Mesenchymal stem cell (in vitro differentiated cells and primary cell): ENCODE measurements at regions not wholly inside any gene's neighbourhood (a gene's known extent, or its start where the extent isn't known, plus 50 kb on each side); places are given as distances from the start of the nearest gene placed in this dataset.
A peak's percentile ranks its signal among the peaks of the same experiment; 100 is the strongest.

Experiments
- DNase-seq: peaks from one replicate; pipeline ENCODE4 v3.0.0-alpha.2; 2013
- H2AFZ ChIP-seq: one replicate; pipeline ENCODE4 v1.6.1; 2013; ENCODE audit warnings: low read depth, mild to moderate bottlenecking, control low read depth, inconsistent platforms, low read length, moderate library complexity
- H2AK5ac ChIP-seq: 2 replicates; pipeline ENCODE4 v1.6.1; 2013; ENCODE audit warnings: low read length, moderate library complexity, mild to moderate bottlenecking, inconsistent platforms; ENCODE audit not compliant: severe bottlenecking
- H2BK120ac ChIP-seq: one replicate; pipeline ENCODE4 v1.6.1; 2013; ENCODE audit warnings: low read depth, mild to moderate bottlenecking, inconsistent platforms, low read length, moderate library complexity
- H2BK12ac ChIP-seq, 2 experiments: one replicate each; pipeline ENCODE4 v1.6.1; 2013; ENCODE audit warnings: inconsistent platforms in 2 of 2, low read length in 2 of 2, mild to moderate bottlenecking in 2 of 2, moderate library complexity in 2 of 2, control low read depth in 1 of 2
- H2BK15ac ChIP-seq: one replicate; pipeline ENCODE4 v1.6.1; 2013; ENCODE audit warnings: mild to moderate bottlenecking, low read depth, inconsistent platforms; ENCODE audit not compliant: poor library complexity, severe bottlenecking
- H2BK5ac ChIP-seq: 2 replicates; pipeline ENCODE4 v1.6.1; 2013; ENCODE audit warnings: low read depth, mild to moderate bottlenecking, low read length, control low read depth, inconsistent platforms; ENCODE audit not compliant: poor library complexity, severe bottlenecking
- H3K14ac ChIP-seq, 2 experiments: one replicate each; pipeline ENCODE4 v1.6.1; 2013; ENCODE audit warnings: inconsistent platforms in 2 of 2, low read length in 2 of 2, control low read depth in 1 of 2, mild to moderate bottlenecking in 1 of 2, moderate library complexity in 1 of 2
- H3K18ac ChIP-seq, 2 experiments: one replicate each; pipeline ENCODE4 v1.6.1; 2013; ENCODE audit warnings: inconsistent platforms in 2 of 2, low read length in 2 of 2, control low read depth in 1 of 2, low read depth in 1 of 2, mild to moderate bottlenecking in 1 of 2
- H3K23ac ChIP-seq, 2 experiments: one replicate each; pipeline ENCODE4 v1.6.1; 2013; ENCODE audit warnings: inconsistent platforms in 2 of 2, low read length in 2 of 2, mild to moderate bottlenecking in 2 of 2, moderate library complexity in 2 of 2, control low read depth in 1 of 2
- H3K27ac ChIP-seq: 2 replicates; pipeline ENCODE4 v1.5.1; 2013; ENCODE audit warnings: mild to moderate bottlenecking, moderate library complexity, low read length, control low read depth, inconsistent platforms; ENCODE audit not compliant: poor library complexity, severe bottlenecking
- H3K27me3 ChIP-seq, 2 experiments: 2 replicates each; pipeline versions ENCODE4 v1.6.1 to v1.7.0; 2013; ENCODE audit warnings: low read length in 2 of 2, mild to moderate bottlenecking in 2 of 2, moderate library complexity in 2 of 2, control low read depth in 1 of 2, inconsistent platforms in 1 of 2; ENCODE audit not compliant: control insufficient read depth in 1 of 2, insufficient read depth in 1 of 2
- H3K36me3 ChIP-seq, 2 experiments: 2 replicates each; pipeline versions ENCODE4 v1.6.1 to v1.7.0; 2013; ENCODE audit warnings: low read length in 2 of 2, control low read depth in 1 of 2, inconsistent platforms in 1 of 2, low read depth in 1 of 2, mild to moderate bottlenecking in 1 of 2; ENCODE audit not compliant: insufficient read depth in 2 of 2, control insufficient read depth in 1 of 2
- H3K4ac ChIP-seq, 2 experiments: one replicate each; pipeline ENCODE4 v1.6.1; 2013; ENCODE audit warnings: inconsistent platforms in 2 of 2, low read length in 2 of 2, mild to moderate bottlenecking in 2 of 2, moderate library complexity in 2 of 2, control low read depth in 1 of 2, low read depth in 1 of 2
- H3K4me1 ChIP-seq: 2 replicates; pipeline ENCODE4 v1.6.1; 2013; ENCODE audit warnings: low read depth, low read length, control low read depth; ENCODE audit not compliant: control insufficient read depth, insufficient read depth
- H3K4me2 ChIP-seq: 2 replicates; pipeline ENCODE4 v1.6.1; 2013; ENCODE audit warnings: low read length, mild to moderate bottlenecking, inconsistent platforms; ENCODE audit not compliant: poor library complexity, severe bottlenecking
- H3K4me3 ChIP-seq, 2 experiments: 2 replicates each; pipeline versions ENCODE4 v1.5.1 to v1.7.0; 2013; ENCODE audit warnings: low read length in 2 of 2, mild to moderate bottlenecking in 2 of 2, control low read depth in 1 of 2, low read depth in 1 of 2; ENCODE audit not compliant: insufficient read depth in 1 of 2
- H3K79me1 ChIP-seq: replicated peaks from 2 replicates; pipeline ENCODE4 v1.6.1; 2013; ENCODE audit warnings: mild to moderate bottlenecking, control low read depth, low read length, inconsistent platforms; ENCODE audit not compliant: poor library complexity, severe bottlenecking
- H3K9ac ChIP-seq: 2 replicates; pipeline ENCODE4 v1.7.0; 2013; ENCODE audit warnings: mild to moderate bottlenecking, low read length, moderate library complexity
- H3K9me3 ChIP-seq: 2 replicates; pipeline ENCODE4 v1.7.0; 2013; ENCODE audit warnings: mild to moderate bottlenecking, low read length; ENCODE audit not compliant: control insufficient read depth
- H4K8ac ChIP-seq: one replicate; pipeline ENCODE4 v1.6.1; 2013; ENCODE audit warnings: inconsistent platforms, mild to moderate bottlenecking, low read length, moderate library complexity
- H4K91ac ChIP-seq: one replicate; pipeline ENCODE4 v1.6.1; 2013; ENCODE audit warnings: mild to moderate bottlenecking, low read length, inconsistent platforms
- WGBS: methylation state at CpG from one replicate; pipeline ENCODE4 v1.1.7; 2013; ENCODE audit warnings: mixed read lengths; 5-methylcytosine and 5-hydroxymethylcytosine counted together

DNA sequence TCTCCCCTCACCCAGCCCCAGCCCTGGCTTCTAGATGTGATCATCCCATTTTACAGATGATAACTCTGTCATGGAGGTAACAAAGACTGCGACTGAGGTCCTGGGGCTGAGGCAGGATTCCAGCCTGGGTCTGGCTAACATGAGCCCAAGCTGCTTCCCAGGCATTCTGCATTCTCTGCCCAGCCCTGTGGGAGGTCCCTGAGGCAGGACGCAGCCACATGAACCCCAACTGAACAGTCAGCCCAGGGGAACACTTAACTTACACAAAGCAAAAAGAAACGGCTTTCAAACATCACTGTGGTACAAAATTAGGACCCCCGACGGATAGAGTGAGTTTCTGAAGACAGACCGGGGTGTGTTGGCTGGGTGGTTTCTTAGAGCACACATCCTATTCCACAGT, 135.3 kb downstream of the ACKR3 start:
- no peak overlapping the region for H3K14ac ChIP-seq
- H4K8ac ChIP-seq = no peak overlapping the region
- no peaks in the 10 kb centered on the region for H3K9me3 ChIP-seq
- H3K27me3 ChIP-seq = no peaks in the 10 kb centered on the region
- no peak overlapping the region for H2BK15ac ChIP-seq
- H3K18ac ChIP-seq = no peak overlapping the region
- no peak overlapping the region for H2BK120ac ChIP-seq
- H3K36me3 ChIP-seq = no peaks in the 10 kb centered on the region
- no peak overlapping the region for H3K4me2 ChIP-seq
- no peak overlapping the region for H2AK5ac ChIP-seq
- H3K4me3 ChIP-seq = no peak overlapping the region
- WGBS = 95% methylated on average over 6 of the region's 6 CpGs
- no peak overlapping the region for H3K4ac ChIP-seq
- H2AFZ ChIP-seq = no peak overlapping the region
- no peak overlapping the region for H3K9ac ChIP-seq
- no peaks in the 10 kb centered on the region for H3K79me1 ChIP-seq
- H4K91ac ChIP-seq = no peak overlapping the region
- H3K4me1 ChIP-seq = peaks cover 1% of the 10 kb centered on the region
- no peak overlapping the region for H2BK12ac ChIP-seq
- no peak for DNase-seq
- H2BK5ac ChIP-seq = no peak overlapping the region
- no peak overlapping the region for H3K23ac ChIP-seq
- no peak overlapping the region for H3K27ac ChIP-seq

DNA sequence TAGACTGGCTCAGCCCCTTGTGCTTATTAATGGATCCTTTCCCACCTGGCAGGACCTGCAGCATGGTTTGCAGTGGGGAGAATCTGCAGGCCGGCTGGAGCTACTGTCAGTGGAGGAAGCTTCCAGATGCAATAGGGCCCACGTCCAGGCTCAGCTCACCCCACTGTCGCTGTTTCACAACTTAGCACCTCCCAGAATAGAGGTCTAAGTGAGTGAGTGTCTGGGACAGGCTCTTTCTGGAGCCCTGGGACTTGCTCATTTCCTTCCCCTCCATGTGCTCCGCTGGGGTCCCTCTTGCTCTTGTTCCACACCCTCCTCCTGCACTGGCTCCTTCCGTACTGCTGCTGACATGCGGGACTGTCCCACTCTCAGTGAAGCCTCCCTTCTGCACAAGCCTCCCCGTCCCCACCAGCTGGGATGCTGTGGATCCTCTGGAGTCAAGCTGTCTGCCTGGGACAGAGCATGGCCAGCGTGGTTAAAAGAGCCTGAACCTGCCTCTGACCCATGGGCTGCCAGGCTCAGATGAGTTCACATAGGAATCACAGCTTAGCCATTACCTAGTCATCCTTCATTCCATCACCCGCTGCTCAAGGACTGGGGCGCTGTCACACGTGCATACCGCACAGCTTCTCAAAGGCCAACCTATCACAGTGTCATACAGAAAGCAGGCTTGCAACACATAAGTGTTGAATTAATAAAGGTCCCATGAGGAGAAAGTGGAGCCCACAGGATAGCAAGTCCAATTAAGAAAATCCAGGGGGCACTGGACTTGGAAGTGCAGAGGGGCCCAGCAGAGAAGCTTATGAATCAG, 135.9 kb downstream of the ACKR3 start:
- no peak overlapping the region for H2AFZ ChIP-seq
- no peak overlapping the region for H2AK5ac ChIP-seq
- 83% methylated on average over 10 of the region's 12 CpGs for WGBS
- H4K8ac ChIP-seq = no peak overlapping the region
- H3K4me2 ChIP-seq = no peak overlapping the region
- H3K27me3 ChIP-seq = no peaks in the 10 kb centered on the region
- H2BK120ac ChIP-seq = no peak overlapping the region
- no peak overlapping the region for H2BK15ac ChIP-seq
- DNase-seq = no peak
- H2BK5ac ChIP-seq = no peak overlapping the region
- no peak overlapping the region for H3K18ac ChIP-seq
- peaks cover 1% of the 10 kb centered on the region for H3K4me1 ChIP-seq
- H3K27ac ChIP-seq = no peak overlapping the region
- H3K9me3 ChIP-seq = no peaks in the 10 kb centered on the region
- H3K9ac ChIP-seq = no peak overlapping the region
- H3K4ac ChIP-seq = no peak overlapping the region
- no peak overlapping the region for H3K4me3 ChIP-seq
- no peak overlapping the region for H2BK12ac ChIP-seq
- peak overlapping the region in 1 of 2 experiments; percentile 49 for H3K14ac ChIP-seq
- no peaks in the 10 kb centered on the region for H3K79me1 ChIP-seq
- H3K36me3 ChIP-seq = no peaks in the 10 kb centered on the region
- no peak overlapping the region for H4K91ac ChIP-seq
- no peak overlapping the region for H3K23ac ChIP-seq

DNA sequence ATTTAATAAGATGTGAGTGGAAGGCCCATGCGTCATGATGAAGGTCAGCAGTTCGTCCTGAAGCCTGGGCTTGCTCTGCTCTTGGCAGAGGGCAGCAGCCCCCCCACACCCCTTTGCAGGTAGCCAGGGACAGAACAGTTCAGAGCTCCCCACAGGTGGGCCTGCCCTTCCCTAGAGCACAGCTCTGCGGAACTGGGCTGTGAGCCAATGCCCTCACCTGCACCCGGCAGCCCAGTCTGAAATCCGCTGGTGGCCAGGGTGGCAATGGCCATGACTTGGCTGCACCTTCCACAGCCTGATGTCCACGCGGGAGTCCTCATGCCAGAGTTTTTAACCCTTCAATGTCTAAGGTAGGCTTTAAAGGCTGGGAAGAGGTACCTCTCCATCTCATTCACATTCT, 136.7 kb downstream of the ACKR3 start:
- Histone ChIP-seq H2BK12ac (no peak overlapping the region), H4K91ac (no peak overlapping the region), H3K4me1 (peaks cover 1% of the 10 kb centered on the region), H2BK5ac (no peak overlapping the region), H3K79me1 (no peaks in the 10 kb centered on the region), H2AFZ (no peak overlapping the region), H3K23ac (no peak overlapping the region), H3K27me3 (no peaks in the 10 kb centered on the region), H3K9me3 (no peaks in the 10 kb centered on the region), H2AK5ac (no peak overlapping the region), H2BK120ac (no peak overlapping the region), H3K4me2 (no peak overlapping the region), H3K18ac (no peak overlapping the region), H3K36me3 (no peaks in the 10 kb centered on the region), H3K14ac (no peak overlapping the region), H3K9ac (no peak overlapping the region), H4K8ac (no peak overlapping the region), H2BK15ac (no peak overlapping the region), H3K4ac (no peak overlapping the region), H3K4me3 (no peak overlapping the region), H3K27ac (no peak overlapping the region)
- 92% methylated on average over 5 of the region's 7 CpGs for WGBS
- DNase-seq = no peak

DNA sequence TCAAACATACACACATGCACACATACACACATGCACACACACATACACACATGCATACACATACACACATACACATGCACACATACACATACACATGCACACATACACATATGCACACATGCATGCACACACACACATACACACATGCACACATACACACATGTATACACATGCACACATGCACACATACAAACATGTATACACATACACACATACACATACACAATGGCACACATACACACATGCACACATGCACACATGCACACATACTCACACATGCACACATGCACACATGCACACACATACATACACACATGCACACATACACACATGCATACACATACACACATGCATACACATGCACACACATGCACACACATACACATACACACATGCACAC, 137.2 kb downstream of the ACKR3 start:
- no peak overlapping the region for H3K4ac ChIP-seq
- H2BK12ac ChIP-seq = no peak overlapping the region
- no peak overlapping the region for H4K91ac ChIP-seq
- H3K79me1 ChIP-seq = no peaks in the 10 kb centered on the region
- H3K27ac ChIP-seq = no peak overlapping the region
- H3K23ac ChIP-seq = no peak overlapping the region
- no peak overlapping the region for H2BK120ac ChIP-seq
- no peaks in the 10 kb centered on the region for H3K27me3 ChIP-seq
- H3K36me3 ChIP-seq = no peaks in the 10 kb centered on the region
- H3K4me2 ChIP-seq = no peak overlapping the region
- H3K9me3 ChIP-seq = no peaks in the 10 kb centered on the region
- no peak overlapping the region for H3K9ac ChIP-seq
- no peak overlapping the region for H2AFZ ChIP-seq
- peak overlapping the region in 1 of 2 experiments; percentile 45 for H3K14ac ChIP-seq
- no peak overlapping the region for H3K4me3 ChIP-seq
- peak overlapping the region in 1 of 2 experiments; percentile 4 for H3K18ac ChIP-seq
- peaks cover 1% of the 10 kb centered on the region for H3K4me1 ChIP-seq
- no peak overlapping the region for H2AK5ac ChIP-seq
- no peak overlapping the region for H2BK15ac ChIP-seq
- DNase-seq = no peak
- H2BK5ac ChIP-seq = no peak overlapping the region
- H4K8ac ChIP-seq = no peak overlapping the region
